Fibroblast of lung (primary cell): ENCODE measurements at regions not wholly inside any gene's neighbourhood (a gene's known extent, or its start where the extent isn't known, plus 50 kb on each side); places are given as distances from the start of the nearest gene placed in this dataset.

Experiments
- CTCF ChIP-seq, 2 donors: IDR thresholded peaks in 1 of 2; conservative IDR thresholded peaks in 1 of 2; 1 replicate in 1 of 2; 2 replicates in 1 of 2; pipeline ENCODE4 v1.5.1; 2011 to 2012; ENCODE audit warnings: low read length in 2 of 2, control low read depth in 1 of 2, inconsistent platforms in 1 of 2, low read depth in 1 of 2, mild to moderate bottlenecking in 1 of 2
- EZH2 ChIP-seq: IDR thresholded peaks from 2 replicates; pipeline ENCODE4 v1.5.1; 2012; ENCODE audit warnings: low read length, control low read depth, mild to moderate bottlenecking; ENCODE audit errors: missing control alignments

GRCh38 chr11:109795234-109795633 is 298.0 kb upstream of the ZC3H12C start:
- no peak for TF ChIP-seq CTCF (conservative IDR thresholded peaks at IDR 0.05 in 1 of 2, IDR thresholded peaks at IDR 0.05 in 1 of 2; ENCODE audit: low read depth in 1 of 2, low read length in 2 of 2)
- no peak for TF ChIP-seq EZH2
